Hematopoietic multipotent progenitor cell (in vitro differentiated cells): ENCODE measurements at regions not wholly inside any gene's neighbourhood (a gene's known extent, or its start where the extent isn't known, plus 50 kb on each side); places are given as distances from the start of the nearest gene placed in this dataset.

ENCODE experiments used
- DNase-seq, 3 donors: peaks; one replicate each; pipeline ENCODE4 v3.0.0-alpha.2; 2011 to 2015; ENCODE audit warnings: low read depth in 2 of 3, low spot score in 2 of 3

- no peak for DNase-seq
Observed at GRCh38 chr2:146041274-146041910, 1521.5 kb upstream of the ZEB2 start.

- DNase-seq: no peak
Observed at GRCh38 chr2:146040051-146040450, 1520.1 kb upstream of the ZEB2 start.

- DNase-seq: no peak
Observed at GRCh38 chr2:146038014-146038413, 1518.1 kb upstream of the ZEB2 start.

GRCh38 chr2:146037334-146037870 is 1517.5 kb upstream of the ZEB2 start:
- no peak for DNase-seq

- DNase-seq: no peak
Observed at GRCh38 chr2:146031158-146031557, 1511.2 kb upstream of the ZEB2 start.

- no peak for DNase-seq
Observed at GRCh38 chr2:146027156-146027555, 1507.2 kb upstream of the ZEB2 start.

- no peak for DNase-seq
Observed at GRCh38 chr2:146025519-146025918, 1505.6 kb upstream of the ZEB2 start.

- no peak for DNase-seq
Observed at GRCh38 chr2:146024212-146024743, 1504.4 kb upstream of the ZEB2 start.

- DNase-seq: no peak
Observed at GRCh38 chr2:146004462-146004861, 1484.5 kb upstream of the ZEB2 start.

GRCh38 chr2:146003337-146003736 is 1483.4 kb upstream of the ZEB2 start:
- DNase-seq: no peak

GRCh38 chr2:145994910-145995309 is 1475.0 kb upstream of the ZEB2 start:
- DNase-seq: no peak

GRCh38 chr2:145992572-145992971 is 1472.7 kb upstream of the ZEB2 start:
- no peak for DNase-seq

GRCh38 chr2:145987793-145988192 is 1467.9 kb upstream of the ZEB2 start:
- no peak for DNase-seq

- DNase-seq: no peak
Observed at GRCh38 chr2:145985517-145985916, 1465.6 kb upstream of the ZEB2 start.

GRCh38 chr2:145984580-145984979 is 1464.7 kb upstream of the ZEB2 start:
- peak in 2 of 3 donors; percentile 4 to 56 for DNase-seq

GRCh38 chr2:145980318-145980717 is 1460.4 kb upstream of the ZEB2 start:
- DNase-seq: no peak

- no peak for DNase-seq
Observed at GRCh38 chr2:145975406-145975805, 1455.5 kb upstream of the ZEB2 start.

- DNase-seq: no peak
Observed at GRCh38 chr2:145961846-145962245, 1441.9 kb upstream of the ZEB2 start.

- no peak for DNase-seq
Observed at GRCh38 chr2:145960479-145961163, 1440.7 kb upstream of the ZEB2 start.

- no peak for DNase-seq
Observed at GRCh38 chr2:145958611-145959010, 1438.7 kb upstream of the ZEB2 start.

GRCh38 chr2:145957929-145958328 is 1438.0 kb upstream of the ZEB2 start:
- DNase-seq: no peak

GRCh38 chr2:145939949-145940348 is 1420.0 kb upstream of the ZEB2 start:
- no peak for DNase-seq
